DOHH2 (cell line): ENCODE measurements at regions not wholly inside any gene's neighbourhood (a gene's known extent, or its start where the extent isn't known, plus 50 kb on each side); places are given as distances from the start of the nearest gene placed in this dataset.

ENCODE experiments used
- EZH2phosphoT487 ChIP-seq: fragments of 200-600 bp; sonication (generic); IDR thresholded peaks from 2 replicates; pipeline ENCODE4 v1.6.1; 2017; ENCODE audit warnings: borderline replicate concordance, mild to moderate bottlenecking, antibody characterized with exemption, low read length, moderate library complexity, mixed read lengths
- TF ChIP-seq, protein P1 (sequence below): fragments of 200-600 bp; sonication (generic); IDR thresholded peaks from one replicate; pipeline ENCODE4 v1.5.1; 2014; ENCODE audit warnings: antibody characterized with exemption, mild to moderate bottlenecking, low read depth, low read length; ENCODE audit not compliant: poor library complexity, severe bottlenecking

- TF ChIP-seq, protein P1, sequence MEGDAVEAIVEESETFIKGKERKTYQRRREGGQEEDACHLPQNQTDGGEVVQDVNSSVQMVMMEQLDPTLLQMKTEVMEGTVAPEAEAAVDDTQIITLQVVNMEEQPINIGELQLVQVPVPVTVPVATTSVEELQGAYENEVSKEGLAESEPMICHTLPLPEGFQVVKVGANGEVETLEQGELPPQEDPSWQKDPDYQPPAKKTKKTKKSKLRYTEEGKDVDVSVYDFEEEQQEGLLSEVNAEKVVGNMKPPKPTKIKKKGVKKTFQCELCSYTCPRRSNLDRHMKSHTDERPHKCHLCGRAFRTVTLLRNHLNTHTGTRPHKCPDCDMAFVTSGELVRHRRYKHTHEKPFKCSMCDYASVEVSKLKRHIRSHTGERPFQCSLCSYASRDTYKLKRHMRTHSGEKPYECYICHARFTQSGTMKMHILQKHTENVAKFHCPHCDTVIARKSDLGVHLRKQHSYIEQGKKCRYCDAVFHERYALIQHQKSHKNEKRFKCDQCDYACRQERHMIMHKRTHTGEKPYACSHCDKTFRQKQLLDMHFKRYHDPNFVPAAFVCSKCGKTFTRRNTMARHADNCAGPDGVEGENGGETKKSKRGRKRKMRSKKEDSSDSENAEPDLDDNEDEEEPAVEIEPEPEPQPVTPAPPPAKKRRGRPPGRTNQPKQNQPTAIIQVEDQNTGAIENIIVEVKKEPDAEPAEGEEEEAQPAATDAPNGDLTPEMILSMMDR: no peak
- TF ChIP-seq EZH2phosphoT487: no peak
Observed at GRCh38 chr19:30879225-30879624, 470.0 kb downstream of the TSHZ3 start.
